ENCODE measurements at regions not wholly inside any gene's neighbourhood (a gene's known extent, or its start where the extent isn't known, plus 50 kb on each side); places are given as distances from the start of the nearest gene placed in this dataset.

- Histone ChIP-seq H3K36me3 (no peaks in the 10 kb centered on the region), H3K4me1 (no peaks in the 10 kb centered on the region), H3K27me3 (no peaks in the 10 kb centered on the region), H3K4me3 (no peak overlapping the region), H3K27ac (no peak overlapping the region), H3K9me3 (no peaks in the 10 kb centered on the region)
- TF ChIP-seq POLR2A (IDR thresholded peaks at IDR 0.05): no peak
- TF ChIP-seq EP300 (IDR thresholded peaks at IDR 0.05): no peak
- TF ChIP-seq CTCF (IDR thresholded peaks at IDR 0.05): no peak
- no peak for TF ChIP-seq POLR2AphosphoS5 (IDR thresholded peaks at IDR 0.05)
- 84 to 90% (median 90%) methylated on average over 4 of the region's 4 CpGs for WGBS, 5 donors
- intact Hi-C loops (cut with DNase I; ENCODE audit: low total_unique reads): no loop called here
- peak in 1 of 2 donors; percentile 43 for DNase-seq
Observed at GRCh38 chr4:17195461-17196275, 297.2 kb upstream of the LDB2 start.

- Histone ChIP-seq H3K27me3 (no peaks in the 10 kb centered on the region), H3K36me3 (no peaks in the 10 kb centered on the region), H3K27ac (no peak overlapping the region), H3K4me1 (no peaks in the 10 kb centered on the region), H3K9me3 (no peaks in the 10 kb centered on the region), H3K4me3 (no peak overlapping the region)
- WGBS, 5 donors: 64 to 87% (median 83%) methylated on average over 2 of the region's 2 CpGs
- intact Hi-C loops (cut with DNase I; ENCODE audit: low total_unique reads): no loop called here
- TF ChIP-seq POLR2AphosphoS5 (IDR thresholded peaks at IDR 0.05): no peak
- no peak for TF ChIP-seq POLR2A (IDR thresholded peaks at IDR 0.05)
- TF ChIP-seq EP300 (IDR thresholded peaks at IDR 0.05): no peak
- TF ChIP-seq CTCF (IDR thresholded peaks at IDR 0.05): no peak
- DNase-seq: no peak
Observed at GRCh38 chr4:17194586-17194985, 296.1 kb upstream of the LDB2 start.

- intact Hi-C loops (cut with DNase I; ENCODE audit: low total_unique reads): no loop called here
- Histone ChIP-seq H3K27me3 (no peaks in the 10 kb centered on the region), H3K27ac (no peak overlapping the region), H3K36me3 (no peaks in the 10 kb centered on the region), H3K9me3 (no peaks in the 10 kb centered on the region), H3K4me3 (no peak overlapping the region), H3K4me1 (no peaks in the 10 kb centered on the region)
- no peak for TF ChIP-seq EP300 (IDR thresholded peaks at IDR 0.05)
- DNase-seq: no peak
- 66 to 75% (median 70%) methylated on average over 3 of the region's 3 CpGs for WGBS, 5 donors
Observed at GRCh38 chr4:17189759-17190158, 291.3 kb upstream of the LDB2 start.

- TF ChIP-seq CTCF (IDR thresholded peaks at IDR 0.05) (no peak), POLR2AphosphoS5 (IDR thresholded peaks at IDR 0.05) (peak in 1 of 3 donors; percentile 5), POLR2A (IDR thresholded peaks at IDR 0.05) (no peak)
- H3K4me1 ChIP-seq: no peaks in the 10 kb centered on the region
- H3K9me3 ChIP-seq: no peaks in the 10 kb centered on the region
- no peaks in the 10 kb centered on the region for H3K27me3 ChIP-seq
- intact Hi-C loops (cut with DNase I; ENCODE audit: low total_unique reads): no loop called here
- H3K4me3 ChIP-seq: no peak overlapping the region
- no peak overlapping the region for H3K27ac ChIP-seq
- DNase-seq: peak in 1 of 2 donors; percentile 73
- WGBS, 5 donors: 51 to 75% (median 71%) methylated on average over 4 of the region's 4 CpGs
- H3K36me3 ChIP-seq: no peaks in the 10 kb centered on the region
Observed at GRCh38 chr4:17189401-17189720, 290.9 kb upstream of the LDB2 start.

Measured in stomach (tissue), 8 donors.